Fibroblast of skin of left quadriceps (primary cell): ENCODE measurements at regions not wholly inside any gene's neighbourhood (a gene's known extent, or its start where the extent isn't known, plus 50 kb on each side); places are given as distances from the start of the nearest gene placed in this dataset.
"Not testable (repeated sequence)": the region's sequence is repeated elsewhere in the genome, so short reads cannot be mapped to it uniquely, and the experiment has no call there.

Experiments
- DNase-seq, 2 experiments: peaks; one replicate each; pipeline ENCODE4 v3.0.0-alpha.2; 2013; ENCODE audit warnings: low read depth in 2 of 2

DNA sequence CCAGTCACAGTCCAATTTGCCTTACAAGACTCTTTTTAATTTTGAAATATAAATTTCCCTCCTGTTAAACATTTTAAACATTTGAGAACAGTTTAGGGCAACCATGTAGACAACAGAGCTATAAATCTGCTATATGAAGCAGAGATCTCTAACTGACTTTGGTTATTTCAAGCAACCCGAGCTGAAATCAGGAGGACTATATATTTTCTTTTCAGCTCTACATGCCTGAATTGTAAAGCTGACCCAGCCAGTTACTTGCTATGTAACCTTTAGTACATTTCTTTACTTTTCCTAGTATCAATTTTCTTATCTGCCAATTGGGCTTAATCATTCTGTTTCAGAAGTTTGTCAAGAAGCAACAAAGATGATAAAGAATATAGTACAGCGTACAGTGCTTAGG is 457.4 kb upstream of the NECTIN3 start:
- no peak for DNase-seq

DNA sequence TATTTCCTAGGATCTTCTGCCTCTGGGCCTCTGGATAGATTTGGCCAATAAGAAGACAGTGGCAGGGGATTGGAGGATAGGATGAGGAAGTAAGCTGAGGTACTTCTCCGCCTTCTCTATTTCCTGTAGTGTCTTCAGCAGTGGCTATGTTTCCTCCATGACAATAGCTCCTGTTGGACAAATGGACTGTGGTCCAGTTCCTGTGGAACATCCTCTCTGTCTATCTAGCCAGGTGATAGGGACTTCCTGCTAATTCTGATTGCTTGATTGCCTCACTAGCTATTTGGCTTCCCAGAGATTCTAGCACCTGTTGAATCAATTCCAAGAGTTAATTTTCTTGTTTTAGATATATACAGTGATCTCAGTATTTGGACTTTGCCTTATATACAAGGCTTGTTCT is 456.2 kb upstream of the NECTIN3 start:
- DNase-seq: no peak

DNA sequence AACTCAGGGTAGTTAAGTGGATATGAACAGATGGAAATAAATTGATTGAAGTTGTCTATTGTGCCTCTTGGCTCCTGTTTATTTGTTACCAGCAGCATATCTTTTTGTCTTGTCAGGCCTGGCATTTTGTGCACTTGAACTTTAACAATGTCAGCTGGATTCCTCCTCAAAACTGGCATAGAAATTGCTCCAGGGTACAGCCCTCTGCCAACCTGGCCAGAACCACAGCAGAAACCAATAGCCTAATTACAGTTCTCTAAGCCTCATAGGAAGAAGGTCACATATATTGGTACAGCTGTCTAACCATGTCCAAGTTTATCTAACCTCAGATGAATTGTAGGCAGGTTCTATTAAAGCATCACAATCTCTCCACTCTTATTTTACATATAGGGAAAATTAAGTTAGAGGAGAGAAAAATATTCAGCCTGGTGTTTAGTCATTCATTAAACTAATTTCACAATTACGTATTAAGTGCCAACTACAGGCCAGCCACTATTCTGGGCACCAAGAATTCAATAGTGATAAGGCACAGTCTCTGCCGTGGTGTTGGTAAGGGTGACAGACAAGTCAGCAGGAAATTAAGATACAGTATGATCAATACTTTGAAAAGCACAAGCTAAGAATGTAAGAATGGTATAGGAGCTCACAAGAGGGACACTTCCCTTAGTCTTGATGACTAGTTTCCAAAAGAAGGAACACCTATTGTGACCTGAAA is 452.9 kb upstream of the NECTIN3 start:
- no peak for DNase-seq

DNA sequence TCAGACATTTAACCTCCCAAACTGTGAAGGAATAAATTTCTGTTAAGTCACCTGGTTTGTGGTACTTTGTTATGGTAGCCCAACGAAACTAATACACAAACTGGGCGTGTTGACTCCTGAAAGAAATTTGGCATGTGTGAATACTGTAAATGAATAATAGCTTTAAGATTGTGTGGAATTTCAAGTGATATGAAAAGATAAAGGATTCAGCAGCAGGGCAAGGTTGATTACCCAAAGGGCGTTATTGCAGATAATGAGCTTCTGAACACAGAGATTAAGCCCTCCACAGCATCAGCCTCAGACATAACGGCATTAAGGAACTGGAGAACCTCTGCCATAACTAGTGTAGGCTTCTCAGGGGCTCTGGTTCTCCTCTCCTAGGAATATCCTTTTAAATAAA is 451.5 kb upstream of the NECTIN3 start:
- DNase-seq: no peak

- DNase-seq: no peak
Measured at GRCh38 chr3:110623571-110623970, 448.0 kb upstream of the NECTIN3 start.

GRCh38 chr3:110624576-110624975 is 447.0 kb upstream of the NECTIN3 start:
- no peak for DNase-seq

- DNase-seq: no peak
Measured at GRCh38 chr3:110625201-110625747, 446.3 kb upstream of the NECTIN3 start.

GRCh38 chr3:110626652-110627111 is 444.9 kb upstream of the NECTIN3 start:
- DNase-seq: not testable (repeated sequence)

DNA sequence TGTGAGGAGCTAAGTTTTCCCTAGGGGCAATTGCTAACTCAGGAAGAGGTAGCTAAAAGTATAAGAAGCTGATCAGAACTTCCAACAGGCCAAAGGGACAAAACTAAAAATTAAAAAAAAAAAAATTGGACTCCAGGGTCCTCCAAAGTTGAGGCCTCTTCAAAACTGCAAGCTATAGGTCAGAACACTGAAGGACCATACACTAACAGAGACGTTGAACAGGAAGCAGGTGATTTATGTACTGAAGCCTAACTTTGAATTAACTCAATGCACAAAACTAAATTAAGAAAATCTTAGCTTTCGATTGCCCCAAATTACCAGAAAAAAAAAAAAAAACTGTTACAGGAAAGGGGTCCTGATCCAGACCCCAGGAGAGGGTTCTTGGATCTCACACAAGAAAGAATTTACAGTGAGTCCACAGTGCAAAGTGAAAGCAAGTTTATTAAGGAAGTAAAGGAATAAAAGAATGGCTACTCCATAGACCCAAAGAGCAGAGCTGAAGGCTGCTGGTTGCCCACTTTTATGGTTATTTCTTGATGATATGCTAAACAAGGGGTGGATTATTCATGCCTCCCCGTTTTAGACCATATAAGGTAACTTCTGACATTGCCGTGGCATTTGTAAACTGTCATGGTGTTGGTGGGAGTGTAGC is 442.8 kb upstream of the NECTIN3 start:
- no peak for DNase-seq

DNA sequence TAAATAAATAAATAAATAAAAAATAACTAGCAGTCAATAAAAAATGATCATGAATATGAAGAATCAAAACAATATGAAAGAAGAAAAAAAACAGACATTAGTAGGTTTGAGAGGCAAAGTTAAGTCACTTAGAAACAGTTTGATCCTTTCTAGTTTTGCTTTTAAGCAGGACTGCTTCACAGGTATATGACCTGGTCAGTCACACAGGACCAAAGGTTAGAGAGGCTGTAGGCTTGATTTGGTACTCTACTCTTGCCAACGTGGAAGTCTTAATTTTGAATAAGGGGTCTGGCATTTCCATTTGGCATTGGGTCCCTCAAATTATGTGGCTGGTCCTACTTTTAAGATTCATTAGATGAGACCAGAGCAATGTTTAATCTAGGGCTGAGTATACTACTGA is 441.7 kb upstream of the NECTIN3 start:
- DNase-seq: no peak

DNA sequence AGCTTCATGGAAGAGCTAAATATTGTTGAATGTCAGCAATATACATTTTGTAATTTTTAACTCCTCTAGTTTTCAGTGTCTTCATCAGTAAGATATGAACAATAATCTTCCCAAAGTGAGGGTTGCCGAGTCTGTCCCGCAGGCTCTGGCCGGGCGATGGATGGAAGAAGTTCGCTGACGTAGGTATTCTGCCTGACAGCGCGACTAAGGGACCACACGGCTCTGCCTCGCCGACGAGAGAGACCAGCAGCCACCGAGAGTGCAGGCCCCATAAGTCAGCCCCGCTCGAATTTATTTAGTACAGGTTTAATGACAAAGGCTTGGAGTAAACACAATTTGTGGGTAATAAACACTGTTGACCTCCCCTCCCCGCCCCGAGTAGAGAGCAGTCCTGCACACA is 427.4 kb upstream of the NECTIN3 start:
- DNase-seq: no peak

DNA sequence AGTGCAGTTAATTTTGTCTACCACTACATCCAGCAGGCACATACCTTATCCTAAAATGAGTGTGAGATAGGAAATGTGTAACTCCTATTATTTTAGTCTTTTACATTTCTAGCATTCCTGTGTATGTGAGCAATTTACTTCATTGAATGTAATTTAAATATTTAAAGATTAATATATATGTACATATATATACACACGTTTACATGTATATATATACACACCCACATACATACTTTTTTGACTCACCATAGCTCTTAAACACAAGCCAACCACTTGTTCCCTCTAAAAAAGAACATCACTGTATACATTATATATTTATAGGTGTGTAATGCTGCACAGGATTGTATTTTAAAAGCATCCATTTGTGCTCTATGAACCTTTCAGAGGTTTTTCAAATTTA is 425.6 kb upstream of the NECTIN3 start:
- DNase-seq: no peak

DNA sequence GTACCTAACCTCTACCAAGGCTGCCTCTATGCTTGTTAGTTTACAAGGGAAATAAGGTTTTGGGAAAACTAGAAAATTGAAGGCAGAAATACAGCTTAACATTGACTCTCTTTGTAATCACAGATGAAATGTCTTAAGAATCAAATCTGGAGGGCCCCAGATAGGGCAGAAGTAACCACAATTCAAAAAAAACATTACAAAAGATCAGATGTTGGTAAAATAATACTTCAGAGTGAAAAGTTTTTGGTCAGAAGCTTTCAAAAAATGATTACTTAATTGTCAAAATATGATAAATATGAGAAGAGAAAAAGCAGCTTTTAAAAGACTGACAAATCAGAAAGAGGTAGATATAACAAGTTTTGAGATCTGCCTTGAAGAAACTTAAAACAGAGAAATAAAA is 425.1 kb upstream of the NECTIN3 start:
- no peak for DNase-seq

DNA sequence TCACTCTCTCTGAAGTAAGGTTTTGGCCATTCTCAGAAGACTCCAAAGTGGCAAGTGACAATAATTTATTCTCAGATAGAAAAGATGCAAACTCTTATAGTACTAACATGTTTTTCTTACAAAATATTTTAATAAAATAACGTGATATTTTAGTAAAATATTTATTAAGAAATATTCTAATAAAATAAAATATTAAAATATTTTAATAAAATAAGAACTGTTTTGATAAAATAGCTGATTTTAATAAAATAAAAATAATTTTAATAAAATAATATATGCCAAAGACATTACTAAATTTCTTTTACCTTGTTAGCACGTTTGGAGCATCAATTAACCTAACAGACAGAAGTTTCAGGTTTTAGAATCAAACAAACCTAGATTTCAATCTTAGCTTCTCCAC is 424.0 kb upstream of the NECTIN3 start:
- no peak for DNase-seq

- no peak for DNase-seq
Measured at GRCh38 chr3:110650741-110651140, 420.9 kb upstream of the NECTIN3 start.

DNA sequence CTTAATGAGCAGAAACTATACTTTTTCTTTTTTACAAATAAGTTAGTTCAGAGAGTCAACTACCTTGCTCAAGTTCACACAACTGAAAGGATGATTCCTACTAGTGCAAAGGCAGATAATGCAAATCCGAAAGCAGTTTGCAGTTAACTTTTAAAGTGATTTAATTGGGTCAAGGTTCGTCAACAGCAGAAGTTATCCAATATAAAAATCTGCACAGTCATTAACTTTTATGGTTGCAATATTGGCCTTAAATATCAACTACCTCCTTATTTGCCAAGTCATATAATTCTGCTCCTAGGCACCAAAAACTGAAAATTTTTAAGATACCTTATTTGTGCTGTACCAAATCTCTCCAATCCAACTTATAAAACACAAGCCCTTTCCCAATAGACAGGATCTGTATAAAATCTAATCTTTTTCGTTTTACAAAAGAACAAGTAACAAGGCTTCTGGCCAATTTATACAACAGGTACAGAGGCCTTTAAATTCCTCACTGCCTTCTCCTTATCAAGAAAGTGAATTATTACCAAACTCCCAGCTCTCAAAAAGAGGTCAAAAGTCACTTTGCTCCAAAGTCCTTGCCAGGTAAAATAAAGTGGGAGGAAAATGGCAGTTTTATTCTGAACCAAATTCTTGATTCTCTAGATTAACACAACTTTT is 416.6 kb upstream of the NECTIN3 start:
- no peak for DNase-seq

DNA sequence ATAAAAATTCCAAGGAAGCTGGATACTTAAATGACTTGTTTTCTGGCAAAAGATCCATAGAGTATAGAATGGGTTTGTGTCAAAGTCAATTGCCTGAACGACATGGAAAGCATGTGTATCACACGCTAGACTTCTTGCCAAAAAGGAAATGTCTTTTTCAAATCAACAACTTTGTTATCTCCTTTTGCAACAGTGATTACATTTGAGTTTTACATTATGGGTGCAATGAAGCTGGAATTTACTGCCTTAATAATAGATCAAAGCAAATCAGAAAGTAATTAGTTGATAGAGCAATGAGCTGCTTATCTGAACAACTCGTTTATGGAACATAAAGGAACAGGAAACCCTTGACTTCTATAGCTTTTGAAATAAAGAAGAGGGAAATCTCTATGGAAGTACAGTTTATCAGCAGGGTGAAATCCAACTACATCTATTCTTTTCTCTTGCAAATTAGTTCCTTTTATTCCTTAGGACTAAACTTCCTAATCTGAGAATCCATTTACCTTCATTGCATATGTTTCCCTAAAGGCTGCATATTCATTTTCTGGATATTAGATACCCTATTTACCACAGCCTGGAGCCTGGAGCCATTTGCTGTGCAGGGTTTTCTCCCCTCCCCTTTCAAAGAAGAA is 415.1 kb upstream of the NECTIN3 start:
- no peak for DNase-seq

DNA sequence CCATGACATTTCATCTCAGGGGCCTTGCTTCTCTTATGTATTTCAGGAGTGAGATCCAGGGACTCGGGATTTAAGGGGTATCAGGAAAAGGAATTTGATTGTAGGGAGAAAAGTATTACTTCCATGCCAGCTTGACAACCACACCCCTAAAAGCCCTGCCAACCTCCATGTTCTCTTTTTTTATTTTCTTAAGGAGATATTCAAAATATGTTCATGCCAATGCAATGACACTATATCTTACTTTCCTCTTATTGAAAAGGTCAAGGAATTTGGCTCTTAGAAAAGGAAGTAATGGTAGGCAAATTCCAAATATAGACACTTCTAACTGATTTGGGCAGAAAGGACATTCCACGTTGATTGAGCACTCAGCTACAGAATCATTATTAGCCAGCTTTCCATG is 407.5 kb upstream of the NECTIN3 start:
- DNase-seq: no peak

DNA sequence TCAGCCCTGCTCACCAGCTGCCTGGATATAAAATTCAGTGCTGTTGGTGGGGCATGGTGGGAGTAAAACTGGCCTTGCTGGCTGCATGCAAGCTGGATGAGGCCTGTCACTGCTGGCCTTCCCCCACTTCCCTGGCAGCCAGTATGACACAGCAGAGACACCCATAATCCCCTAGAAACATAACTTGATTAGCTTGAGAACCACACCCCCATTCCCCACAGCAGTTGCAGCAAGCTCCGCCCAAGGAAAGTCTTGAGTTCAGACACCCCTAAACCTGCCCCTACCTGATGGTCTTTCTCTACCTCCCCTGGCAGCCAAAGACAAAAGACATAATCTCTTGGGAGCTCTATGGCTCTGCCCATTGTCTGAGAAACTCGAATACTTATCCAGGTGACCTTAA is 405.1 kb upstream of the NECTIN3 start:
- DNase-seq: no peak

DNA sequence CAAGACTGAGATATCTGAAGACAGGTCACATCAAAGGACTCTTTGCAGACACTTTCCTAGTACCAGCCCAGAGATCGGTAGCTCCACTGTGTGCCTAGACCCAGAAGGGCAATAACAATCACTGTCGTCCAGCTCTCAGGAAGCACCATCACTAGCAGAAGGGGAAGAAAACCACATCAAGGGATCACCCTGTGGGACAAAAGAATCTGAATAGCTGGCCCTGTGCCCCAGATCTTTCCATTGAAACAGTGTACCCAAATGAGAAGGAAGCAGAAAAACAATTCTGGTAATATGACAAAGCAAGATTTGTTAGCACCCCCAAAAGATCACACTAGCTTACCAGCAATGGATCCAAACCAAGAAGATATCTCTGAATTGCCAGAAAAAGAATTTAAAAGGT is 404.4 kb upstream of the NECTIN3 start:
- DNase-seq: no peak

- no peak for DNase-seq
Measured at GRCh38 chr3:110670407-110670806, 401.2 kb upstream of the NECTIN3 start.

DNA sequence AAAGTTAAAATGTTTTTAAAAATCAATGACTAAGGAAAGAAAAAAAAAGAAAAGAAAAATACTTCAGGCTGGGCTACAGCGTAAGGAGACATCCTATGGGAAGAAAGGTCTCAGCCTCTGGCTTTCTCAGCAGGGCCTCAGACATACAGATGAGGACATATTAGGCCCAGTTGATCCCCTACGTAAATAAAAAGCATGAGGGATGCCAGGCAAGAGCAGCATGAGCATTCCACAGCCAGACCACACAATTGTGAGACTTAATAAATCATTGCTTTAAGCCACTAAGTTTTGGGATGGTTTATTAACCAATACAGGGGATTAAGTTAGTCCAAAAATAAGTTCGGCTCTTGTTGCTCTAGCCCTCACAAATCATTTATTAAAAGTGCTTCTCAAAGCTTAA is 394.1 kb upstream of the NECTIN3 start:
- peak in 1 of 2 experiments; percentile 8 for DNase-seq
